WTC11 (cell line): ENCODE measurements at regions not wholly inside any gene's neighbourhood (a gene's known extent, or its start where the extent isn't known, plus 50 kb on each side); places are given as distances from the start of the nearest gene placed in this dataset.
"Not testable (repeated sequence)": the region's sequence is repeated elsewhere in the genome, so short reads cannot be mapped to it uniquely, and the experiment has no call there.

ENCODE experiments used
- ATF3 ChIP-seq: sonication (generic); formaldehyde crosslinking; conservative IDR thresholded peaks from 2 replicates; pipeline ENCODE4 v1.8.1; 2022; ENCODE audit warnings: mild to moderate bottlenecking, missing genetic modification reagents
- CTCF ChIP-seq: fragments of 200-600 bp; IDR thresholded peaks from 2 replicates; pipeline ENCODE4 v1.8.0; 2022; ENCODE audit warnings: antibody characterized with exemption
- E2F5 ChIP-seq: sonication (generic); formaldehyde crosslinking; IDR thresholded peaks from 2 replicates; pipeline ENCODE4 v1.8.1; 2022; ENCODE audit warnings: mild to moderate bottlenecking, moderate library complexity, missing genetic modification reagents
- MAX ChIP-seq: sonication (generic); formaldehyde crosslinking; IDR thresholded peaks from 2 replicates; pipeline ENCODE4 v1.8.0; 2022; ENCODE audit warnings: mild to moderate bottlenecking, missing genetic modification reagents
- NR1H2 ChIP-seq: sonication (generic); formaldehyde crosslinking; IDR thresholded peaks from 2 replicates; pipeline ENCODE4 v1.9.0; 2021; ENCODE audit warnings: mild to moderate bottlenecking, moderate library complexity, missing genetic modification reagents
- TEAD4 ChIP-seq: sonication (generic); formaldehyde crosslinking; IDR thresholded peaks from 2 replicates; pipeline ENCODE4 v1.8.0; 2022; ENCODE audit warnings: mild to moderate bottlenecking, missing genetic modification reagents
- ZNF317 ChIP-seq: sonication (generic); formaldehyde crosslinking; IDR thresholded peaks from 2 replicates; pipeline ENCODE4 v1.8.1; 2023; ENCODE audit warnings: low read depth, mild to moderate bottlenecking, moderate library complexity, missing genetic modification reagents, borderline replicate concordance
- ZNF671 ChIP-seq: fragments of 250-450 bp; sonication (Bioruptor Pico); IDR thresholded peaks from 2 replicates; pipeline ENCODE4 v1.8.0; 2021; ENCODE audit warnings: mild to moderate bottlenecking
- TF ChIP-seq, protein P1 (sequence below): sonication (generic); formaldehyde crosslinking; IDR thresholded peaks from 2 replicates; pipeline ENCODE4 v1.8.0; 2022; ENCODE audit warnings: mild to moderate bottlenecking, missing genetic modification reagents

DNA sequence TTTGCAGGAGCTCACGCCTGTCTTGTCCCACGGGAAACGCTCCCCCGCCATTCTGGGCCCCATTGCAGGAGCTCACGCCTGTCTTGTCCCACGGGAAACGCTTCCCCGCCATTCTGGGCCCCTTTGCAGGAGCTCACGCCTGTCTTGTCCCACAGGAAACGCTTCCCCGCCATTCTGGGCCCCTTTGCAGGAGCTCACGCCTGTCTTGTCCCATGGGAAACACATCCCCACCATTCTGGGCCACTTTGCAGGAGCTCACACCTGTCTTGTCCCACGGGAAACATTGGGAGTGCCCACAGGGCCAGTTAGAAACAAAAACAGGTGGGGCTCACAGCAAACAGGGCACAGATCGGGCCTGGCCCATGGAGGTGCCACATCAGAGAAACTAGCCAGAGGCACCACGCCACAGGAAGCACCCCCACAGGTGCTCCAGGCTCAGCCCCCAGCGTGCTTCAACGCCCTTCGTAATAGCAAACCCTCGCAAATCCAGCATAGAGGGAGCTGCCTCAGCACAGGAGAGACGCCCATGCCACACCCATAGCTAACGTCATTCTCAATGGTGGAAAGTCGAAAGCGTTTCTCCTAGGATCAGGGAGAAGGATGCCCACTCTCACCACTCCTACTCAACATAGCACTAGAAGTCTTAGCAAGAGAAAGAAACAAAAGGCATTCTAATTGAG, 218.2 kb upstream of the FRG1 start:
- TF ChIP-seq MAX (CRISPR knock-in tag); ZNF671 (CRISPR knock-in tag); TEAD4; CTCF; E2F5 (CRISPR knock-in tag); NR1H2 (CRISPR knock-in tag); ATF3 (CRISPR knock-in tag); ZNF317 (CRISPR knock-in tag): not testable (repeated sequence)
- TF ChIP-seq, protein P1, sequence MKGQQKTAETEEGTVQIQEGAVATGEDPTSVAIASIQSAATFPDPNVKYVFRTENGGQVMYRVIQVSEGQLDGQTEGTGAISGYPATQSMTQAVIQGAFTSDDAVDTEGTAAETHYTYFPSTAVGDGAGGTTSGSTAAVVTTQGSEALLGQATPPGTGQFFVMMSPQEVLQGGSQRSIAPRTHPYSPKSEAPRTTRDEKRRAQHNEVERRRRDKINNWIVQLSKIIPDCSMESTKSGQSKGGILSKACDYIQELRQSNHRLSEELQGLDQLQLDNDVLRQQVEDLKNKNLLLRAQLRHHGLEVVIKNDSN (CRISPR knock-in tag), result not testable (repeated sequence)
